Nephron progenitor cell (in vitro differentiated cells): ENCODE measurements at regions not wholly inside any gene's neighbourhood (a gene's known extent, or its start where the extent isn't known, plus 50 kb on each side); places are given as distances from the start of the nearest gene placed in this dataset.

ENCODE experiments used
- DNase-seq: peaks from one replicate; pipeline ENCODE4 v3.0.0; 2021
- H3K27ac Mint-ChIP-seq: 2 replicates; pipeline ENCODE4 v1.8.0; 2021; ENCODE audit warnings: mild to moderate bottlenecking, moderate library complexity, mixed read lengths
- H3K27me3 Mint-ChIP-seq: 2 replicates; pipeline ENCODE4 v1.8.0; 2021; ENCODE audit warnings: mild to moderate bottlenecking, low read depth, mixed read lengths; ENCODE audit not compliant: poor library complexity
- H3K36me3 Mint-ChIP-seq: 2 replicates; pipeline ENCODE4 v1.8.0; 2021; ENCODE audit warnings: low read depth, mixed read lengths
- H3K4me1 Mint-ChIP-seq: 2 replicates; pipeline ENCODE4 v1.8.0; 2021; ENCODE audit warnings: mixed read lengths
- H3K4me3 Mint-ChIP-seq: 2 replicates; pipeline ENCODE4 v1.8.0; 2021; ENCODE audit warnings: mild to moderate bottlenecking, moderate library complexity, mixed read lengths
- H3K9me3 Mint-ChIP-seq: 2 replicates; pipeline ENCODE4 v1.8.0; 2021; ENCODE audit warnings: mild to moderate bottlenecking, moderate library complexity, mixed read lengths
- CTCF ChIP-seq: fragments of 200-600 bp; sonication (generic); IDR thresholded peaks from 2 replicates; pipeline ENCODE4 v1.5.0; 2021; ENCODE audit warnings: antibody characterized with exemption

DNA sequence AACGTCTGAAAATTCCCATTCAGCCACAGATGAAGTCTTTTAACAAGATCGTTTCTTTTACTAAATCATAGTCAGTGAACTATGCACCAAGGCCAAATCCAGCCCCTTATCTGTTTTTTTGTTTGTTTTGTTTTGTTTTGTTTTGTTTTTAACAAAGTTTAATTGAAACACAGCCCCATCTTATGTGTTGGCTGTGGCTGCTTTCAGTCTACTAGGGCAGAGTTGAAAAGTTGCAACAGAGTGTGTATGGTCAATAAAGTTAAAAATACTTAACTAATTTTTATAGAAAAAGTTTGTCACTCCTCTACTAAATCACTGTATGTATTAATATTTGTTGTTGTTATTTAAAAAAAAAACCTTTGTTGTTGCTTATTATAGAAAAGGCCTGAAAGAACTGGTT, 137.1 kb downstream of the CAAP1 start:
- H3K27ac Mint-ChIP-seq, result no peak overlapping the region
- peaks cover 7% of the 10 kb centered on the region for H3K27me3 Mint-ChIP-seq
- H3K36me3 Mint-ChIP-seq, result no peaks in the 10 kb centered on the region
- H3K9me3 Mint-ChIP-seq, result peaks cover 4% of the 10 kb centered on the region
- DNase-seq, result no peak
- H3K4me3 Mint-ChIP-seq, result no peak overlapping the region
- peaks cover 46% of the 10 kb centered on the region for H3K4me1 Mint-ChIP-seq
- no peak for TF ChIP-seq CTCF

DNA sequence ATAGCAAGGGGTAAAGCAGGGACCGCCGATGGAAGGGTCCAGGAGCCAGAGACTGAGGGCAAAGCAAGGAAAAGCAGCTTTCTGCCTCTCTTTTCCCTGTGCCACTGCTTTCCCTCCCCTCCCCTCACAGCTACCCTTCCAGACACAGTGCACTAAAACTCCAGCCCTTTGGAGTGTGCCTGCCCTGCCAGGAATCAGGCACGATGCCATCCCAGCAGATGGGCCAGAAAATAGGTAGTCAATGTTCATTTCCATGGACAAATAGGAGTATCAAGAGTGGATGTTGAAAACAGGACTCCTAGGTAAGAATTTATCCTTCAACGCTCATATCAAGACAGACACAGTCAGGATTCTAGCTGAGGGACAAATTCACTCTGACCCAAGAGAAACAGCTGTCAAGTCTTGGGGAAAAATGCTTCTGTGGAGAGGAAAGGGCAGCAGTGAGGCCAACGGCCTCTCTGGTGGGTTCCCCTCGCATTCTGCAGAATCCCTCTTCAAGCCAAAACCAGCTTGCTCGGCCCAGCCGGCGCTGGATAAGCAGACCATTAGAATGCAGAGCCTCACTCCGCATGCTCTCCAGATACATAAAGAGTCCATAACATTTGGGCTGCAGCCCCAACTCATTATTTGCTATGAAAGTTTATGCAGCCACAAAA, 138.0 kb downstream of the CAAP1 start:
- no peak for DNase-seq
- Mint-ChIP-seq H3K27me3 (peaks cover 7% of the 10 kb centered on the region), H3K4me3 (no peak overlapping the region), H3K9me3 (peaks cover 4% of the 10 kb centered on the region), H3K27ac (peak overlapping the region; percentile 83), H3K4me1 (peaks cover 45% of the 10 kb centered on the region), H3K36me3 (no peaks in the 10 kb centered on the region)
- no peak for TF ChIP-seq CTCF

DNA sequence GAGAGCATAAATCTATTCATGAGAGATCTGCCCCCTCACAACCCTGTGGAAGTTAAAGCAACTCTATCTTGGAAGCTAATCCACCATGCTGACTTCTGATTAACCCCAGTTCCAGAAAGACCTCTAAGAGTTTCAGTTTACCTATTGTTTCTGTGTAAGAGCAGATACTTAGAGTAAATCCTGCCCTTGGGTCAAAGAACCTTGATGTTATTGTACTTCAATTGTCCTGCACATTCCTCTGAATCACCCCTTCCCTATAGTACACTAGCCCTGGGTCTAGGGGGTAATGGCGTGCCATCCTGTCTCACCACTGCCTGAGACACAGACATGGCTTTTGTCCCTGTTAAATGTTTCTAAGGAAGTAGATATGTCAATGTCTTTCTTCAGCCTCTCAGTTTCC, 138.6 kb downstream of the CAAP1 start:
- H3K27me3 Mint-ChIP-seq, result peaks cover 7% of the 10 kb centered on the region
- no peaks in the 10 kb centered on the region for H3K36me3 Mint-ChIP-seq
- peaks cover 4% of the 10 kb centered on the region for H3K9me3 Mint-ChIP-seq
- H3K4me1 Mint-ChIP-seq, result peaks cover 40% of the 10 kb centered on the region
- no peak overlapping the region for H3K4me3 Mint-ChIP-seq
- peak overlapping the region; percentile 84 for H3K27ac Mint-ChIP-seq
- DNase-seq, result no peak
- no peak for TF ChIP-seq CTCF

DNA sequence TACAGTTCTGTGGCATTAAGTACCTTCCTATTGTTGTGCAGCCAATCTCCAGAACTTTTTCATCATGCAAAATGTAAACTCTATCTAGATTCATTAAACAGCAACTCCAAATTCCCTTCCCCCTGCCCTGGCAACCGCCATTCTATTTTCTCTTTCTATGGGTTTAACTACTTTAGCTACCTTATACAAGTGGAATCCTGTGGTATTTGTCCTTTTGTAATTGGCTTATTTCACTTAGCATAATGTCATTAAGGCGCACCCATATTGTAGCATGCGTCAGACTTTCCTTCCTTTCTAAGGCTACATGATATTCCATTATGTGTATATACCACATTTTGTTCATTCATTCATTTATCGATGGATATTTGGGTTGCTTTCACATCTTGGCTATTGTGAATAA, 142.4 kb downstream of the CAAP1 start:
- Mint-ChIP-seq H3K27ac (no peak overlapping the region), H3K4me3 (no peak overlapping the region), H3K4me1 (peaks cover 41% of the 10 kb centered on the region), H3K9me3 (peaks cover 4% of the 10 kb centered on the region), H3K36me3 (no peaks in the 10 kb centered on the region), H3K27me3 (peaks cover 7% of the 10 kb centered on the region)
- DNase-seq, result no peak
- TF ChIP-seq CTCF, result no peak

GRCh38 chr9:26748449-26749058, 144.0 kb downstream of the CAAP1 start:
- DNase-seq, result no peak
- Mint-ChIP-seq H3K4me1 (peaks cover 25% of the 10 kb centered on the region), H3K27ac (peak overlapping the region; percentile 86), H3K36me3 (no peaks in the 10 kb centered on the region), H3K4me3 (no peak overlapping the region), H3K27me3 (peaks cover 4% of the 10 kb centered on the region), H3K9me3 (peaks cover 4% of the 10 kb centered on the region)
- peak; percentile 14 for TF ChIP-seq CTCF

DNA sequence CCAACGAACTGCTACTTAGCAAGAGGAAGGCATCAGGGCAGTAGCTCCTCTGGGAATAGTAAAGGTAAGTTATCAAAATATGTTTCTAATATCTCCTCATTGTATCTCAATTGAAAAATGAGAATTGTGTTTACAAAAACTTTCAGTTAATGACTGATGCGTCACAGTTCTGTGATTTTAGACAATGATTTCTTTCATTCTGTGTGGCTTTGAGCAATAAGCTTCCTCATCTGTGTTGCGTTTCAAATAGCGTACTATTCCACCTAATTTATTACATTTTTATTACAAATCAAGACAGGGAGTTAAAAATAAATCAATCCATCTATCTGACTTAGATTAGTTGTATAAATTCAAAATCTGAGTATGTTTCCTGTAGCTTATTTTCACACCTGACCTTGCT, 145.0 kb downstream of the CAAP1 start:
- Mint-ChIP-seq H3K4me1 (peaks cover 17% of the 10 kb centered on the region), H3K4me3 (no peak overlapping the region), H3K27ac (no peak overlapping the region), H3K27me3 (peaks cover 4% of the 10 kb centered on the region), H3K36me3 (no peaks in the 10 kb centered on the region), H3K9me3 (peaks cover 4% of the 10 kb centered on the region)
- no peak for DNase-seq
- TF ChIP-seq CTCF, result no peak
